Activated naive CD4-positive, alpha-beta T cell treated with anti-CD3 and anti-CD28 coated beads, Interleukin-2, amount 50 U/mL, for 24 hours (primary cell): ENCODE measurements at regions not wholly inside any gene's neighbourhood (a gene's known extent, or its start where the extent isn't known, plus 50 kb on each side); places are given as distances from the start of the nearest gene placed in this dataset.
"Not testable (repeated sequence)": the region's sequence is repeated elsewhere in the genome, so short reads cannot be mapped to it uniquely, and the experiment has no call there.

Source experiments
- H3K27ac Mint-ChIP-seq: one replicate; pipeline ENCODE4 v1.8.0; 2021; ENCODE audit warnings: mild to moderate bottlenecking, mixed read lengths
- H3K27me3 Mint-ChIP-seq: one replicate; pipeline ENCODE4 v1.8.0; 2021; ENCODE audit warnings: mixed read lengths
- H3K36me3 Mint-ChIP-seq: one replicate; pipeline ENCODE4 v1.8.0; 2021; ENCODE audit warnings: mixed read lengths
- H3K4me1 Mint-ChIP-seq: one replicate; pipeline ENCODE4 v1.8.0; 2021; ENCODE audit warnings: mixed read lengths
- H3K4me3 Mint-ChIP-seq: one replicate; pipeline ENCODE4 v1.8.0; 2021; ENCODE audit warnings: mild to moderate bottlenecking, mixed read lengths
- H3K9me3 Mint-ChIP-seq: one replicate; pipeline ENCODE4 v1.8.0; 2021; ENCODE audit warnings: mixed read lengths

- no peak overlapping the region for H3K27ac Mint-ChIP-seq
- H3K4me3 Mint-ChIP-seq = no peak overlapping the region
- no peaks in the 10 kb centered on the region for H3K4me1 Mint-ChIP-seq
- no peaks in the 10 kb centered on the region for H3K36me3 Mint-ChIP-seq
- peaks cover 8% of the 10 kb centered on the region for H3K9me3 Mint-ChIP-seq
- H3K27me3 Mint-ChIP-seq = no peaks in the 10 kb centered on the region
Observed at GRCh38 chr2:124967325-124967724, 942.2 kb downstream of the CNTNAP5 start.

- Mint-ChIP-seq H3K9me3 (no peaks in the 10 kb centered on the region), H3K4me1 (no peaks in the 10 kb centered on the region), H3K27me3 (no peaks in the 10 kb centered on the region), H3K36me3 (no peaks in the 10 kb centered on the region), H3K27ac (no peak overlapping the region), H3K4me3 (no peak overlapping the region)
Observed at GRCh38 chr2:124970030-124970429, 944.9 kb downstream of the CNTNAP5 start.

GRCh38 chr2:124973396-124973795 is 948.3 kb downstream of the CNTNAP5 start:
- Mint-ChIP-seq H3K36me3 (no peaks in the 10 kb centered on the region), H3K27me3 (no peaks in the 10 kb centered on the region), H3K4me1 (no peaks in the 10 kb centered on the region), H3K4me3 (no peak overlapping the region), H3K27ac (no peak overlapping the region), H3K9me3 (no peaks in the 10 kb centered on the region)

GRCh38 chr2:124975224-124975623 is 950.1 kb downstream of the CNTNAP5 start:
- no peak overlapping the region for H3K27ac Mint-ChIP-seq
- H3K9me3 Mint-ChIP-seq = no peaks in the 10 kb centered on the region
- H3K27me3 Mint-ChIP-seq = no peaks in the 10 kb centered on the region
- H3K4me3 Mint-ChIP-seq = no peak overlapping the region
- H3K4me1 Mint-ChIP-seq = no peaks in the 10 kb centered on the region
- no peaks in the 10 kb centered on the region for H3K36me3 Mint-ChIP-seq

- Mint-ChIP-seq H3K4me1 (no peaks in the 10 kb centered on the region), H3K27ac (no peak overlapping the region), H3K4me3 (no peak overlapping the region), H3K27me3 (no peaks in the 10 kb centered on the region), H3K36me3 (no peaks in the 10 kb centered on the region), H3K9me3 (no peaks in the 10 kb centered on the region)
Observed at GRCh38 chr2:124975648-124976047, 950.6 kb downstream of the CNTNAP5 start.

GRCh38 chr2:124978597-124978996 is 953.5 kb downstream of the CNTNAP5 start:
- Mint-ChIP-seq H3K27ac (no peak overlapping the region), H3K4me1 (no peaks in the 10 kb centered on the region), H3K4me3 (no peak overlapping the region), H3K27me3 (no peaks in the 10 kb centered on the region), H3K9me3 (no peaks in the 10 kb centered on the region), H3K36me3 (no peaks in the 10 kb centered on the region)

GRCh38 chr2:124983595-124983994 is 958.5 kb downstream of the CNTNAP5 start:
- H3K4me3 Mint-ChIP-seq = no peak overlapping the region
- H3K9me3 Mint-ChIP-seq = peaks cover 4% of the 10 kb centered on the region
- no peak overlapping the region for H3K27ac Mint-ChIP-seq

GRCh38 chr2:124985270-124985669 is 960.2 kb downstream of the CNTNAP5 start:
- no peaks in the 10 kb centered on the region for H3K4me1 Mint-ChIP-seq
- no peaks in the 10 kb centered on the region for H3K27me3 Mint-ChIP-seq
- no peak overlapping the region for H3K27ac Mint-ChIP-seq
- no peak overlapping the region for H3K4me3 Mint-ChIP-seq
- no peaks in the 10 kb centered on the region for H3K36me3 Mint-ChIP-seq
- peaks cover 4% of the 10 kb centered on the region for H3K9me3 Mint-ChIP-seq

More at GRCh38 chr2:124983595-124983994, 958.5 kb downstream of the CNTNAP5 start:
- Mint-ChIP-seq H3K4me1 (no peaks in the 10 kb centered on the region), H3K27me3 (no peaks in the 10 kb centered on the region), H3K36me3 (no peaks in the 10 kb centered on the region)

GRCh38 chr2:124986136-124986535 is 961.0 kb downstream of the CNTNAP5 start:
- Mint-ChIP-seq H3K9me3 (peaks cover 4% of the 10 kb centered on the region), H3K4me3 (no peak overlapping the region), H3K27ac (no peak overlapping the region), H3K27me3 (no peaks in the 10 kb centered on the region), H3K36me3 (no peaks in the 10 kb centered on the region), H3K4me1 (no peaks in the 10 kb centered on the region)

- H3K4me1 Mint-ChIP-seq, H3K27me3 Mint-ChIP-seq, H3K36me3 Mint-ChIP-seq, H3K9me3 Mint-ChIP-seq, H3K27ac Mint-ChIP-seq, H3K4me3 Mint-ChIP-seq: not testable (repeated sequence)
Observed at GRCh38 chr2:124986870-124987269, 961.8 kb downstream of the CNTNAP5 start.

GRCh38 chr2:124987436-124987835 is 962.3 kb downstream of the CNTNAP5 start:
- H3K4me3 Mint-ChIP-seq, H3K4me1 Mint-ChIP-seq, H3K36me3 Mint-ChIP-seq, H3K9me3 Mint-ChIP-seq, H3K27me3 Mint-ChIP-seq, H3K27ac Mint-ChIP-seq: not testable (repeated sequence)

GRCh38 chr2:124988111-124988510 is 963.0 kb downstream of the CNTNAP5 start:
- H3K27me3 Mint-ChIP-seq = no peaks in the 10 kb centered on the region
- H3K4me1 Mint-ChIP-seq = no peaks in the 10 kb centered on the region
- no peaks in the 10 kb centered on the region for H3K36me3 Mint-ChIP-seq
- peaks cover 7% of the 10 kb centered on the region for H3K9me3 Mint-ChIP-seq
- H3K27ac Mint-ChIP-seq = no peak overlapping the region
- H3K4me3 Mint-ChIP-seq = no peak overlapping the region

GRCh38 chr2:124988794-124989193 is 963.7 kb downstream of the CNTNAP5 start:
- Mint-ChIP-seq H3K9me3 (peaks cover 9% of the 10 kb centered on the region), H3K4me3 (no peak overlapping the region), H3K27me3 (no peaks in the 10 kb centered on the region), H3K36me3 (no peaks in the 10 kb centered on the region), H3K4me1 (no peaks in the 10 kb centered on the region), H3K27ac (no peak overlapping the region)

GRCh38 chr2:124993809-124994208 is 968.7 kb downstream of the CNTNAP5 start:
- H3K4me3 Mint-ChIP-seq = no peak overlapping the region
- H3K36me3 Mint-ChIP-seq = no peaks in the 10 kb centered on the region
- no peak overlapping the region for H3K27ac Mint-ChIP-seq
- no peaks in the 10 kb centered on the region for H3K4me1 Mint-ChIP-seq
- H3K9me3 Mint-ChIP-seq = peaks cover 5% of the 10 kb centered on the region
- no peaks in the 10 kb centered on the region for H3K27me3 Mint-ChIP-seq

- Mint-ChIP-seq H3K4me3 (no peak overlapping the region), H3K27me3 (no peaks in the 10 kb centered on the region), H3K4me1 (no peaks in the 10 kb centered on the region), H3K9me3 (peaks cover 5% of the 10 kb centered on the region), H3K36me3 (no peaks in the 10 kb centered on the region), H3K27ac (no peak overlapping the region)
Observed at GRCh38 chr2:124995185-124995912, 970.3 kb downstream of the CNTNAP5 start.

GRCh38 chr2:124996406-124996805 is 971.3 kb downstream of the CNTNAP5 start:
- Mint-ChIP-seq H3K4me1 (no peaks in the 10 kb centered on the region), H3K27ac (no peak overlapping the region), H3K9me3 (peaks cover 5% of the 10 kb centered on the region), H3K27me3 (no peaks in the 10 kb centered on the region), H3K4me3 (no peak overlapping the region), H3K36me3 (no peaks in the 10 kb centered on the region)

- H3K27me3 Mint-ChIP-seq = no peaks in the 10 kb centered on the region
- no peaks in the 10 kb centered on the region for H3K9me3 Mint-ChIP-seq
- H3K36me3 Mint-ChIP-seq = no peaks in the 10 kb centered on the region
- no peaks in the 10 kb centered on the region for H3K4me1 Mint-ChIP-seq
- H3K4me3 Mint-ChIP-seq = no peak overlapping the region
- no peak overlapping the region for H3K27ac Mint-ChIP-seq
Observed at GRCh38 chr2:124999906-125000305, 974.8 kb downstream of the CNTNAP5 start.
